Right atrium auricular region (tissue), 2 donors: ENCODE measurements at regions not wholly inside any gene's neighbourhood (a gene's known extent, or its start where the extent isn't known, plus 50 kb on each side); places are given as distances from the start of the nearest gene placed in this dataset.

Source experiments
- DNase-seq: peaks from one replicate; pipeline ENCODE4 v3.0.0-alpha.2; 2019; ENCODE audit warnings: low spot score
- H3K27ac ChIP-seq, 2 donors: fragments of 200-600 bp; sonication (generic); 1 replicate in 1 of 2; 2 replicates in 1 of 2; pipeline ENCODE4 v1.5.1; 2016 to 2019
- H3K27me3 ChIP-seq, 2 donors: fragments of 200-600 bp; sonication (generic); one replicate each; pipeline versions ENCODE4 v1.5.1 to v1.6.0; 2017 to 2019
- H3K36me3 ChIP-seq: fragments of 200-600 bp; sonication (generic); one replicate; pipeline ENCODE4 v1.5.1; 2016
- H3K4me1 ChIP-seq, 2 donors: fragments of 200-600 bp; sonication (generic); one replicate each; pipeline versions ENCODE4 v1.5.1 to v1.6.0; 2017 to 2019
- H3K4me3 ChIP-seq, 2 donors: fragments of 200-600 bp; sonication (generic); 1 replicate in 1 of 2; 2 replicates in 1 of 2; pipeline ENCODE4 v1.5.1; 2017 to 2019; ENCODE audit warnings: mild to moderate bottlenecking in 1 of 2, moderate library complexity in 1 of 2
- H3K9me3 ChIP-seq, 2 donors: fragments of 200-600 bp; sonication (generic); one replicate each; pipeline ENCODE4 v1.5.1; 2019
- CTCF ChIP-seq, 2 donors: fragments of 200-600 bp; sonication (generic); IDR thresholded peaks; one replicate each; pipeline ENCODE4 v1.5.1; 2019; ENCODE audit warnings: antibody characterized with exemption in 2 of 2

- no peak for DNase-seq
- TF ChIP-seq CTCF (IDR thresholded peaks at IDR 0.05), result no peak
- Histone ChIP-seq H3K27me3 (no peaks in the 10 kb centered on the region), H3K9me3 (no peaks in the 10 kb centered on the region), H3K36me3 (no peaks in the 10 kb centered on the region), H3K4me3 (no peak overlapping the region), H3K27ac (no peak overlapping the region), H3K4me1 (no peaks in the 10 kb centered on the region)
These were observed 680.8 kb downstream of the SI start for GRCh38 chr3:164397462-164397861.

GRCh38 chr3:164393171-164393570 is 685.1 kb downstream of the SI start:
- Histone ChIP-seq H3K36me3 (no peaks in the 10 kb centered on the region), H3K27me3 (no peaks in the 10 kb centered on the region), H3K4me1 (no peaks in the 10 kb centered on the region), H3K27ac (no peak overlapping the region), H3K9me3 (no peaks in the 10 kb centered on the region), H3K4me3 (no peak overlapping the region)
- TF ChIP-seq CTCF (IDR thresholded peaks at IDR 0.05), result no peak
- no peak for DNase-seq

GRCh38 chr3:164390046-164390445 is 688.2 kb downstream of the SI start:
- DNase-seq, result no peak
- Histone ChIP-seq H3K9me3 (no peaks in the 10 kb centered on the region), H3K27ac (no peak overlapping the region), H3K4me1 (no peaks in the 10 kb centered on the region), H3K36me3 (no peaks in the 10 kb centered on the region), H3K27me3 (no peaks in the 10 kb centered on the region), H3K4me3 (no peak overlapping the region)
- TF ChIP-seq CTCF (IDR thresholded peaks at IDR 0.05), result peak in 1 of 2 donors; percentile 27

GRCh38 chr3:164387236-164387635 is 691.1 kb downstream of the SI start:
- H3K4me3 ChIP-seq, result no peak overlapping the region
- no peaks in the 10 kb centered on the region for H3K36me3 ChIP-seq
- no peak for TF ChIP-seq CTCF (IDR thresholded peaks at IDR 0.05)
- H3K27me3 ChIP-seq, result no peaks in the 10 kb centered on the region
- no peak for DNase-seq
- no peaks in the 10 kb centered on the region for H3K4me1 ChIP-seq
- no peak overlapping the region for H3K27ac ChIP-seq
- no peaks in the 10 kb centered on the region for H3K9me3 ChIP-seq

GRCh38 chr3:164380156-164380555 is 698.1 kb downstream of the SI start:
- Histone ChIP-seq H3K4me3 (no peak overlapping the region), H3K4me1 (no peaks in the 10 kb centered on the region), H3K9me3 (no peaks in the 10 kb centered on the region), H3K27ac (no peak overlapping the region), H3K36me3 (no peaks in the 10 kb centered on the region), H3K27me3 (no peaks in the 10 kb centered on the region)
- TF ChIP-seq CTCF (IDR thresholded peaks at IDR 0.05), result no peak
- DNase-seq, result no peak

- no peak for TF ChIP-seq CTCF (IDR thresholded peaks at IDR 0.05)
- Histone ChIP-seq H3K4me3 (no peak overlapping the region), H3K36me3 (no peaks in the 10 kb centered on the region), H3K27me3 (no peaks in the 10 kb centered on the region), H3K4me1 (no peaks in the 10 kb centered on the region), H3K9me3 (no peaks in the 10 kb centered on the region), H3K27ac (no peak overlapping the region)
- DNase-seq, result no peak
These were observed 700.8 kb downstream of the SI start for GRCh38 chr3:164377466-164377865.
